ENCODE measurements at regions not wholly inside any gene's neighbourhood (a gene's known extent, or its start where the extent isn't known, plus 50 kb on each side); places are given as distances from the start of the nearest gene placed in this dataset.

- no peak for TF ChIP-seq CTCF (IDR thresholded peaks at IDR 0.05)
- TF ChIP-seq POLR2A (IDR thresholded peaks at IDR 0.05), result no peak
- TF ChIP-seq POLR2AphosphoS5 (IDR thresholded peaks at IDR 0.05; ENCODE audit: insufficient read depth in 1 of 2, low read depth in 1 of 2), result no peak
Observed at GRCh38 chr4:188444500-188444899, 305.3 kb downstream of the TRIML1 start.
